NT2/D1 (cell line): ENCODE measurements at regions not wholly inside any gene's neighbourhood (a gene's known extent, or its start where the extent isn't known, plus 50 kb on each side); places are given as distances from the start of the nearest gene placed in this dataset.

ENCODE experiments used
- SUZ12 ChIP-seq: IDR thresholded peaks from 2 replicates; pipeline ENCODE4 v1.6.1; 2011; ENCODE audit not compliant: insufficient read length, insufficient read depth; ENCODE audit errors: extremely low read depth
- YY1 ChIP-seq: IDR thresholded peaks from 2 replicates; pipeline ENCODE4 v1.6.1; 2011; ENCODE audit not compliant: insufficient read length, insufficient read depth
- ZNF274 ChIP-seq: IDR thresholded peaks from 2 replicates; pipeline ENCODE4 v1.6.1; 2011; ENCODE audit warnings: mild to moderate bottlenecking, low read depth, low read length

GRCh38 chr10:62482581-62482980 is 108.4 kb downstream of the ZNF365 start:
- no peak for TF ChIP-seq YY1
- TF ChIP-seq SUZ12: no peak
- TF ChIP-seq ZNF274: no peak
